GM23338 (cell line): ENCODE measurements at regions not wholly inside any gene's neighbourhood (a gene's known extent, or its start where the extent isn't known, plus 50 kb on each side); places are given as distances from the start of the nearest gene placed in this dataset.

Source experiments
- ATAC-seq: fragments of 200-7000 bp; cut with Tn5 transposase; 3 replicates; pipeline ENCODE4 v1.9.1; 2020
- DNase-seq: peaks from one replicate; pipeline ENCODE4 v3.0.0-alpha.2; 2015; ENCODE audit warnings: low spot score
- H2AFZ ChIP-seq: fragments of 200-600 bp; sonication (generic); 2 replicates; pipeline ENCODE4 v1.8.0; 2016; ENCODE audit warnings: antibody characterized with exemption, mild to moderate bottlenecking, moderate library complexity
- H3F3A ChIP-seq: fragments of 200-600 bp; sonication (generic); replicated peaks from 2 replicates; pipeline ENCODE4 v1.8.0; 2017; ENCODE audit warnings: antibody characterized with exemption, mixed run types, low read depth
- H3K27ac ChIP-seq: fragments of 200-600 bp; sonication (generic); 2 replicates; pipeline ENCODE4 v1.6.1; 2016; ENCODE audit warnings: low read depth
- H3K27me3 ChIP-seq: fragments of 200-600 bp; sonication (generic); 2 replicates; pipeline ENCODE4 v1.8.0; 2016; ENCODE audit warnings: mild to moderate bottlenecking, mixed run types, moderate library complexity; ENCODE audit not compliant: insufficient read depth
- H3K36me3 ChIP-seq: fragments of 200-600 bp; sonication (generic); 2 replicates; pipeline ENCODE4 v1.8.0; 2016; ENCODE audit warnings: mild to moderate bottlenecking; ENCODE audit not compliant: insufficient read depth
- H3K4me1 ChIP-seq: fragments of 200-600 bp; sonication (generic); 2 replicates; pipeline ENCODE4 v1.8.0; 2016; ENCODE audit warnings: mild to moderate bottlenecking, moderate library complexity; ENCODE audit not compliant: insufficient read depth
- H3K4me2 ChIP-seq: fragments of 200-600 bp; sonication (generic); 2 replicates; pipeline ENCODE4 v1.7.1; 2017; ENCODE audit warnings: mixed run types
- H3K4me3 ChIP-seq: fragments of 200-600 bp; sonication (generic); 2 replicates; pipeline ENCODE4 v1.6.1; 2016; ENCODE audit warnings: mixed run types
- H3K79me2 ChIP-seq: fragments of 200-600 bp; sonication (generic); replicated peaks from 2 replicates; pipeline ENCODE4 v1.8.0; 2017; ENCODE audit warnings: mild to moderate bottlenecking; ENCODE audit not compliant: insufficient read depth
- H3K9me2 ChIP-seq: fragments of 200-600 bp; sonication (generic); 2 replicates; pipeline ENCODE4 v1.8.0; 2017; ENCODE audit not compliant: insufficient read depth
- H4K20me1 ChIP-seq: fragments of 200-600 bp; sonication (generic); replicated peaks from 2 replicates; pipeline ENCODE4 v1.8.0; 2017; ENCODE audit warnings: mild to moderate bottlenecking; ENCODE audit not compliant: insufficient read depth
- H3K27ac Mint-ChIP-seq: 2 replicates; pipeline ENCODE4 v1.8.0; 2020; ENCODE audit warnings: inconsistent platforms, mild to moderate bottlenecking, moderate library complexity, mixed read lengths
- H3K27me3 Mint-ChIP-seq: 3 replicates; pipeline ENCODE4 v1.8.0; 2022; ENCODE audit warnings: low read depth, mild to moderate bottlenecking, moderate library complexity, mixed read lengths, inconsistent platforms; ENCODE audit not compliant: insufficient read depth, poor library complexity
- H3K36me3 Mint-ChIP-seq: 3 replicates; pipeline ENCODE4 v1.8.0; 2021; ENCODE audit warnings: low read depth, mild to moderate bottlenecking, inconsistent platforms, moderate library complexity, mixed read lengths
- H3K4me1 Mint-ChIP-seq: 3 replicates; pipeline ENCODE4 v1.8.0; 2020; ENCODE audit warnings: mild to moderate bottlenecking, inconsistent platforms, mixed read lengths
- H3K4me3 Mint-ChIP-seq: 3 replicates; pipeline ENCODE4 v1.8.0; 2021; ENCODE audit warnings: moderate library complexity, mild to moderate bottlenecking, inconsistent platforms, mixed read lengths
- H3K9me3 Mint-ChIP-seq: 3 replicates; pipeline ENCODE4 v1.8.0; 2020; ENCODE audit warnings: moderate library complexity, mild to moderate bottlenecking, inconsistent platforms, mixed read lengths
- CREB1 ChIP-seq: fragments of 250-450 bp; sonication (Bioruptor Pico); IDR thresholded peaks from 2 replicates; pipeline ENCODE4 v1.5.0; 2020; ENCODE audit warnings: low read depth, mild to moderate bottlenecking, moderate library complexity
- CTCF ChIP-seq, 2 experiments: fragments of 200-600 bp in 1 of 2; sonication (generic) in 1 of 2; conservative IDR thresholded peaks; 2 replicates each; pipeline versions ENCODE4 v1.5.1 to v1.6.1; 2016 to 2017; ENCODE audit warnings: antibody characterized with exemption in 2 of 2, low read depth in 2 of 2, mild to moderate bottlenecking in 2 of 2, moderate library complexity in 1 of 2
- EZH2 ChIP-seq: fragments of 200-600 bp; sonication (generic); IDR thresholded peaks from one replicate; pipeline ENCODE4 v1.8.0; 2017; ENCODE audit warnings: antibody characterized with exemption, mild to moderate bottlenecking, low read depth; ENCODE audit not compliant: unreplicated experiment
- EZH2phosphoT487 ChIP-seq: fragments of 200-600 bp; sonication (generic); IDR thresholded peaks from one replicate; pipeline ENCODE4 v1.8.1; 2018; ENCODE audit warnings: antibody characterized with exemption; ENCODE audit not compliant: unreplicated experiment
- JUNB ChIP-seq: IDR thresholded peaks from one replicate; pipeline ENCODE4 v1.6.1; 2016; ENCODE audit warnings: antibody characterized with exemption; ENCODE audit not compliant: unreplicated experiment
- NANOG ChIP-seq: IDR thresholded peaks from 2 replicates; pipeline ENCODE4 v1.6.1; 2016; ENCODE audit warnings: antibody characterized with exemption, borderline replicate concordance
- POLR2AphosphoS5 ChIP-seq: IDR thresholded peaks from 2 replicates; pipeline ENCODE4 v1.6.1; 2016; ENCODE audit warnings: antibody characterized with exemption, low read depth
- STAT1 ChIP-seq: IDR thresholded peaks from one replicate; pipeline ENCODE4 v1.6.1; 2016; ENCODE audit warnings: antibody characterized with exemption; ENCODE audit not compliant: unreplicated experiment
- ZNF114 ChIP-seq: fragments of 250-450 bp; sonication (Bioruptor Pico); IDR thresholded peaks from 2 replicates; pipeline ENCODE4 v1.5.0; 2020; ENCODE audit warnings: mild to moderate bottlenecking, moderate library complexity
- ZNF331 ChIP-seq: fragments of 250-450 bp; sonication (Bioruptor Pico); IDR thresholded peaks from 2 replicates; pipeline ENCODE4 v1.5.0; 2020; ENCODE audit warnings: low read depth, mild to moderate bottlenecking, moderate library complexity
- TF ChIP-seq, protein P1 (sequence below): IDR thresholded peaks from one replicate; pipeline ENCODE4 v1.6.1; 2018; ENCODE audit warnings: antibody characterized with exemption; ENCODE audit not compliant: unreplicated experiment
- TF ChIP-seq, protein P2 (sequence below): IDR thresholded peaks from 2 replicates; pipeline ENCODE4 v1.6.1; 2016; ENCODE audit warnings: antibody characterized with exemption
- TF ChIP-seq, protein P3 (sequence below): fragments of 250-450 bp; sonication (Bioruptor Pico); IDR thresholded peaks from 2 replicates; pipeline ENCODE4 v1.5.0; 2020; ENCODE audit warnings: mild to moderate bottlenecking, moderate library complexity

DNA sequence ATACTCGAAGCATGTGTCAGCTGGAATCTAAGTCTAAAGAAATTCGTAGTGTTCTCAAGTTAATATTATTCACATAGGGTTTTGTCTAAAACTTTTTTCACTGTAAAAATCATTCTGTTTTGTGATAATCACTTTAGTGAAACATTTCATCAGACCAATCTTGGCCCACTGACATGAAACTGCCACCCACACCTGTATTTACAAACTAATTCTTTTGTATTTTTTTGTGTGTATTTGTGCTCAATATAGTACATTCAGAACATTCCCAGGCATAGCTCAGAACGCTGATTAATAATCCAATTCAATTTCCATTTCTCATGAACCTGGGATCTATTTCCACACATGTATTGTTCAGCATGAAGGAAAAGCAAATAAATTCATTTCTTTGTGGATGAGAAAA is 191.7 kb downstream of the RASSF9 start:
- H3F3A ChIP-seq, result no peaks in the 10 kb centered on the region
- no peak overlapping the region for H3K4me2 ChIP-seq
- H2AFZ ChIP-seq, result no peak overlapping the region
- H3K36me3 Mint-ChIP-seq, result no peaks in the 10 kb centered on the region
- no peaks in the 10 kb centered on the region for H3K79me2 ChIP-seq
- no peaks in the 10 kb centered on the region for H4K20me1 ChIP-seq
- no peak overlapping the region for H3K27ac ChIP-seq
- no peak overlapping the region for H3K4me3 Mint-ChIP-seq
- ATAC-seq, result no peak
- H3K9me2 ChIP-seq, result no peaks in the 10 kb centered on the region
- no peak overlapping the region for H3K4me3 ChIP-seq
- no peaks in the 10 kb centered on the region for H3K27me3 Mint-ChIP-seq
- peaks cover 15% of the 10 kb centered on the region for H3K4me1 Mint-ChIP-seq
- H3K9me3 Mint-ChIP-seq, result no peaks in the 10 kb centered on the region
- peaks cover 17% of the 10 kb centered on the region for H3K4me1 ChIP-seq
- no peaks in the 10 kb centered on the region for H3K27me3 ChIP-seq
- H3K27ac Mint-ChIP-seq, result no peak overlapping the region
- DNase-seq, result no peak
- H3K36me3 ChIP-seq, result no peaks in the 10 kb centered on the region
- TF ChIP-seq STAT1 (no peak), CREB1 (no peak), JUNB (no peak), NANOG (no peak), EZH2phosphoT487 (no peak), ZNF114 (no peak), EZH2 (no peak), CTCF (conservative IDR thresholded peaks at IDR 0.05; ENCODE audit: low read depth in 2 of 2) (no peak), POLR2AphosphoS5 (no peak), ZNF331 (no peak)
- TF ChIP-seq, protein P1, sequence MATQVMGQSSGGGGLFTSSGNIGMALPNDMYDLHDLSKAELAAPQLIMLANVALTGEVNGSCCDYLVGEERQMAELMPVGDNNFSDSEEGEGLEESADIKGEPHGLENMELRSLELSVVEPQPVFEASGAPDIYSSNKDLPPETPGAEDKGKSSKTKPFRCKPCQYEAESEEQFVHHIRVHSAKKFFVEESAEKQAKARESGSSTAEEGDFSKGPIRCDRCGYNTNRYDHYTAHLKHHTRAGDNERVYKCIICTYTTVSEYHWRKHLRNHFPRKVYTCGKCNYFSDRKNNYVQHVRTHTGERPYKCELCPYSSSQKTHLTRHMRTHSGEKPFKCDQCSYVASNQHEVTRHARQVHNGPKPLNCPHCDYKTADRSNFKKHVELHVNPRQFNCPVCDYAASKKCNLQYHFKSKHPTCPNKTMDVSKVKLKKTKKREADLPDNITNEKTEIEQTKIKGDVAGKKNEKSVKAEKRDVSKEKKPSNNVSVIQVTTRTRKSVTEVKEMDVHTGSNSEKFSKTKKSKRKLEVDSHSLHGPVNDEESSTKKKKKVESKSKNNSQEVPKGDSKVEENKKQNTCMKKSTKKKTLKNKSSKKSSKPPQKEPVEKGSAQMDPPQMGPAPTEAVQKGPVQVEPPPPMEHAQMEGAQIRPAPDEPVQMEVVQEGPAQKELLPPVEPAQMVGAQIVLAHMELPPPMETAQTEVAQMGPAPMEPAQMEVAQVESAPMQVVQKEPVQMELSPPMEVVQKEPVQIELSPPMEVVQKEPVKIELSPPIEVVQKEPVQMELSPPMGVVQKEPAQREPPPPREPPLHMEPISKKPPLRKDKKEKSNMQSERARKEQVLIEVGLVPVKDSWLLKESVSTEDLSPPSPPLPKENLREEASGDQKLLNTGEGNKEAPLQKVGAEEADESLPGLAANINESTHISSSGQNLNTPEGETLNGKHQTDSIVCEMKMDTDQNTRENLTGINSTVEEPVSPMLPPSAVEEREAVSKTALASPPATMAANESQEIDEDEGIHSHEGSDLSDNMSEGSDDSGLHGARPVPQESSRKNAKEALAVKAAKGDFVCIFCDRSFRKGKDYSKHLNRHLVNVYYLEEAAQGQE, result no peak
- TF ChIP-seq, protein P2, sequence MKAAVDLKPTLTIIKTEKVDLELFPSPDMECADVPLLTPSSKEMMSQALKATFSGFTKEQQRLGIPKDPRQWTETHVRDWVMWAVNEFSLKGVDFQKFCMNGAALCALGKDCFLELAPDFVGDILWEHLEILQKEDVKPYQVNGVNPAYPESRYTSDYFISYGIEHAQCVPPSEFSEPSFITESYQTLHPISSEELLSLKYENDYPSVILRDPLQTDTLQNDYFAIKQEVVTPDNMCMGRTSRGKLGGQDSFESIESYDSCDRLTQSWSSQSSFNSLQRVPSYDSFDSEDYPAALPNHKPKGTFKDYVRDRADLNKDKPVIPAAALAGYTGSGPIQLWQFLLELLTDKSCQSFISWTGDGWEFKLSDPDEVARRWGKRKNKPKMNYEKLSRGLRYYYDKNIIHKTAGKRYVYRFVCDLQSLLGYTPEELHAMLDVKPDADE, result no peak
- TF ChIP-seq, protein P3, sequence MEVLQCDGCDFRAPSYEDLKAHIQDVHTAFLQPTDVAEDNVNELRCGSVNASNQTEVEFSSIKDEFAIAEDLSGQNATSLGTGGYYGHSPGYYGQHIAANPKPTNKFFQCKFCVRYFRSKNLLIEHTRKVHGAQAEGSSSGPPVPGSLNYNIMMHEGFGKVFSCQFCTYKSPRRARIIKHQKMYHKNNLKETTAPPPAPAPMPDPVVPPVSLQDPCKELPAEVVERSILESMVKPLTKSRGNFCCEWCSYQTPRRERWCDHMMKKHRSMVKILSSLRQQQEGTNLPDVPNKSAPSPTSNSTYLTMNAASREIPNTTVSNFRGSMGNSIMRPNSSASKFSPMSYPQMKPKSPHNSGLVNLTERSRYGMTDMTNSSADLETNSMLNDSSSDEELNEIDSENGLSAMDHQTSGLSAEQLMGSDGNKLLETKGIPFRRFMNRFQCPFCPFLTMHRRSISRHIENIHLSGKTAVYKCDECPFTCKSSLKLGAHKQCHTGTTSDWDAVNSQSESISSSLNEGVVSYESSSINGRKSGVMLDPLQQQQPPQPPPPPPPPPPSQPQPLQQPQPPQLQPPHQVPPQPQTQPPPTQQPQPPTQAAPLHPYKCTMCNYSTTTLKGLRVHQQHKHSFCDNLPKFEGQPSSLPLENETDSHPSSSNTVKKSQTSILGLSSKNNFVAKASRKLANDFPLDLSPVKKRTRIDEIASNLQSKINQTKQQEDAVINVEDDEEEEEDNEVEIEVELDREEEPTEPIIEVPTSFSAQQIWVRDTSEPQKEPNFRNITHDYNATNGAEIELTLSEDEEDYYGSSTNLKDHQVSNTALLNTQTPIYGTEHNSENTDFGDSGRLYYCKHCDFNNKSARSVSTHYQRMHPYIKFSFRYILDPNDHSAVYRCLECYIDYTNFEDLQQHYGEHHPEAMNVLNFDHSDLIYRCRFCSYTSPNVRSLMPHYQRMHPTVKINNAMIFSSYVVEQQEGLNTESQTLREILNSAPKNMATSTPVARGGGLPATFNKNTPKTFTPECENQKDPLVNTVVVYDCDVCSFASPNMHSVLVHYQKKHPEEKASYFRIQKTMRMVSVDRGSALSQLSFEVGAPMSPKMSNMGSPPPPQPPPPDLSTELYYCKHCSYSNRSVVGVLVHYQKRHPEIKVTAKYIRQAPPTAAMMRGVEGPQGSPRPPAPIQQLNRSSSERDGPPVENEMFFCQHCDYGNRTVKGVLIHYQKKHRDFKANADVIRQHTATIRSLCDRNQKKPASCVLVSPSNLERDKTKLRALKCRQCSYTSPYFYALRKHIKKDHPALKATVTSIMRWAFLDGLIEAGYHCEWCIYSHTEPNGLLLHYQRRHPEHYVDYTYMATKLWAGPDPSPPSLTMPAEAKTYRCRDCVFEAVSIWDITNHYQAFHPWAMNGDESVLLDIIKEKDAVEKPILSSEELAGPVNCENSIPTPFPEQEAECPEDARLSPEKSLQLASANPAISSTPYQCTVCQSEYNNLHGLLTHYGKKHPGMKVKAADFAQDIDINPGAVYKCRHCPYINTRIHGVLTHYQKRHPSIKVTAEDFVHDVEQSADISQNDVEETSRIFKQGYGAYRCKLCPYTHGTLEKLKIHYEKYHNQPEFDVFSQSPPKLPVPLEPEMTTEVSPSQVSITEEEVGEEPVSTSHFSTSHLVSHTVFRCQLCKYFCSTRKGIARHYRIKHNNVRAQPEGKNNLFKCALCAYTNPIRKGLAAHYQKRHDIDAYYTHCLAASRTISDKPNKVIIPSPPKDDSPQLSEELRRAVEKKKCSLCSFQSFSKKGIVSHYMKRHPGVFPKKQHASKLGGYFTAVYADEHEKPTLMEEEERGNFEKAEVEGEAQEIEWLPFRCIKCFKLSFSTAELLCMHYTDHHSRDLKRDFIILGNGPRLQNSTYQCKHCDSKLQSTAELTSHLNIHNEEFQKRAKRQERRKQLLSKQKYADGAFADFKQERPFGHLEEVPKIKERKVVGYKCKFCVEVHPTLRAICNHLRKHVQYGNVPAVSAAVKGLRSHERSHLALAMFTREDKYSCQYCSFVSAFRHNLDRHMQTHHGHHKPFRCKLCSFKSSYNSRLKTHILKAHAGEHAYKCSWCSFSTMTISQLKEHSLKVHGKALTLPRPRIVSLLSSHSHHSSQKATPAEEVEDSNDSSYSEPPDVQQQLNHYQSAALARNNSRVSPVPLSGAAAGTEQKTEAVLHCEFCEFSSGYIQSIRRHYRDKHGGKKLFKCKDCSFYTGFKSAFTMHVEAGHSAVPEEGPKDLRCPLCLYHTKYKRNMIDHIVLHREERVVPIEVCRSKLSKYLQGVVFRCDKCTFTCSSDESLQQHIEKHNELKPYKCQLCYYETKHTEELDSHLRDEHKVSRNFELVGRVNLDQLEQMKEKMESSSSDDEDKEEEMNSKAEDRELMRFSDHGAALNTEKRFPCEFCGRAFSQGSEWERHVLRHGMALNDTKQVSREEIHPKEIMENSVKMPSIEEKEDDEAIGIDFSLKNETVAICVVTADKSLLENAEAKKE (CRISPR knock-in tag), result no peak
